Neural progenitor cell (in vitro differentiated cells): ENCODE measurements at regions not wholly inside any gene's neighbourhood (a gene's known extent, or its start where the extent isn't known, plus 50 kb on each side); places are given as distances from the start of the nearest gene placed in this dataset.

Experiments
- DNase-seq: peaks from one replicate; pipeline ENCODE4 v3.0.0-alpha.2; 2016; ENCODE audit warnings: low spot score
- H2AFZ ChIP-seq: fragments of 200-600 bp; sonication (generic); replicated peaks from 2 replicates; pipeline ENCODE4 v1.6.1; 2016; ENCODE audit warnings: antibody characterized with exemption
- H3F3A ChIP-seq: fragments of 200-600 bp; sonication (generic); 2 replicates; pipeline ENCODE4 v1.6.1; 2016; ENCODE audit warnings: antibody characterized with exemption, low read depth
- H3K27ac ChIP-seq: fragments of 200-600 bp; sonication (generic); 2 replicates; pipeline ENCODE4 v1.5.1; 2016; ENCODE audit warnings: mild to moderate bottlenecking
- H3K27me3 ChIP-seq: fragments of 200-600 bp; sonication (generic); 2 replicates; pipeline ENCODE4 v1.6.1; 2016; ENCODE audit warnings: mild to moderate bottlenecking, moderate library complexity
- H3K36me3 ChIP-seq: fragments of 200-600 bp; sonication (generic); 2 replicates; pipeline ENCODE4 v1.5.1; 2016
- H3K4me1 ChIP-seq: fragments of 200-600 bp; sonication (generic); 2 replicates; pipeline ENCODE4 v1.6.1; 2016; ENCODE audit warnings: mixed run types
- H3K4me2 ChIP-seq: fragments of 200-600 bp; sonication (generic); 2 replicates; pipeline ENCODE4 v1.6.1; 2016
- H3K4me3 ChIP-seq: fragments of 200-600 bp; sonication (generic); 2 replicates; pipeline ENCODE4 v1.5.1; 2016
- H3K79me2 ChIP-seq: fragments of 200-600 bp; sonication (generic); 2 replicates; pipeline ENCODE4 v1.6.1; 2016; ENCODE audit warnings: low read depth
- H3K9ac ChIP-seq: fragments of 200-600 bp; sonication (generic); 2 replicates; pipeline ENCODE4 v1.6.1; 2016
- H3K9me3 ChIP-seq: fragments of 200-600 bp; sonication (generic); 2 replicates; pipeline ENCODE4 v1.5.1; 2016; ENCODE audit warnings: low read depth
- H4K20me1 ChIP-seq: fragments of 200-600 bp; sonication (generic); 2 replicates; pipeline ENCODE4 v1.6.1; 2016; ENCODE audit warnings: low read depth
- H3K27ac Mint-ChIP-seq: 3 replicates; pipeline ENCODE4 v1.8.0; 2021; ENCODE audit warnings: mixed read lengths
- H3K27me3 Mint-ChIP-seq: 2 replicates; pipeline ENCODE4 v1.8.0; 2022; ENCODE audit warnings: low read depth, mild to moderate bottlenecking, inconsistent platforms, moderate library complexity, mixed read lengths; ENCODE audit not compliant: insufficient read depth
- H3K36me3 Mint-ChIP-seq: 3 replicates; pipeline ENCODE4 v1.8.0; 2021; ENCODE audit warnings: mixed read lengths
- H3K4me1 Mint-ChIP-seq: 3 replicates; pipeline ENCODE4 v1.8.0; 2021; ENCODE audit warnings: mixed read lengths
- H3K4me3 Mint-ChIP-seq: 3 replicates; pipeline ENCODE4 v1.8.0; 2021; ENCODE audit warnings: mild to moderate bottlenecking, moderate library complexity, mixed read lengths
- H3K9me3 Mint-ChIP-seq: 3 replicates; pipeline ENCODE4 v1.8.0; 2020; ENCODE audit warnings: mixed read lengths
- CTCF ChIP-seq: fragments of 200-600 bp; sonication (generic); IDR thresholded peaks from 2 replicates; pipeline ENCODE4 v1.5.1; 2017; ENCODE audit warnings: antibody characterized with exemption, mild to moderate bottlenecking
- EZH2 ChIP-seq: fragments of 200-600 bp; sonication (generic); IDR thresholded peaks from 2 replicates; pipeline ENCODE4 v1.6.1; 2017; ENCODE audit warnings: antibody characterized with exemption, mild to moderate bottlenecking, moderate library complexity
- EZH2phosphoT487 ChIP-seq: fragments of 200-600 bp; sonication (generic); IDR thresholded peaks from 2 replicates; pipeline ENCODE4 v1.6.1; 2017; ENCODE audit warnings: antibody characterized with exemption

GRCh38 chr16:79317026-79317425 is 283.5 kb downstream of the MAF start:
- no peak overlapping the region for H3K4me3 Mint-ChIP-seq
- peaks cover 13% of the 10 kb centered on the region for H3K27me3 Mint-ChIP-seq
- Histone ChIP-seq H3K4me3 (no peak overlapping the region), H3K9me3 (no peaks in the 10 kb centered on the region), H4K20me1 (no peaks in the 10 kb centered on the region), H3K27ac (no peak overlapping the region), H3K4me2 (no peak overlapping the region), H3K9ac (no peak overlapping the region), H3K36me3 (no peaks in the 10 kb centered on the region), H3F3A (no peaks in the 10 kb centered on the region), H3K4me1 (peaks cover 11% of the 10 kb centered on the region), H3K27me3 (no peaks in the 10 kb centered on the region), H3K79me2 (no peaks in the 10 kb centered on the region), H2AFZ (no peak overlapping the region)
- no peak overlapping the region for H3K27ac Mint-ChIP-seq
- DNase-seq, result no peak
- no peaks in the 10 kb centered on the region for H3K9me3 Mint-ChIP-seq
- H3K36me3 Mint-ChIP-seq, result no peaks in the 10 kb centered on the region
- H3K4me1 Mint-ChIP-seq, result peaks cover 9% of the 10 kb centered on the region
- no peak for TF ChIP-seq EZH2phosphoT487
- no peak for TF ChIP-seq EZH2
- no peak for TF ChIP-seq CTCF

- peaks cover 19% of the 10 kb centered on the region for H3K4me1 Mint-ChIP-seq
Observed at GRCh38 chr16:79316004-79316458, 284.5 kb downstream of the MAF start.

GRCh38 chr16:79312502-79312901 is 288.0 kb downstream of the MAF start:
- Histone ChIP-seq H3K4me3 (no peak overlapping the region), H4K20me1 (no peaks in the 10 kb centered on the region), H3K36me3 (no peaks in the 10 kb centered on the region), H3K27ac (no peak overlapping the region), H3K9me3 (no peaks in the 10 kb centered on the region), H3K27me3 (no peaks in the 10 kb centered on the region), H3K4me2 (no peak overlapping the region), H3K9ac (no peak overlapping the region), H3K4me1 (peaks cover 37% of the 10 kb centered on the region), H3K79me2 (no peaks in the 10 kb centered on the region), H3F3A (no peaks in the 10 kb centered on the region), H2AFZ (no peak overlapping the region)
- Mint-ChIP-seq H3K36me3 (no peaks in the 10 kb centered on the region), H3K27ac (no peak overlapping the region), H3K4me1 (peaks cover 28% of the 10 kb centered on the region), H3K4me3 (no peak overlapping the region), H3K9me3 (no peaks in the 10 kb centered on the region), H3K27me3 (peaks cover 22% of the 10 kb centered on the region)
- TF ChIP-seq CTCF, result no peak
- TF ChIP-seq EZH2, result no peak
- no peak for TF ChIP-seq EZH2phosphoT487
- DNase-seq, result no peak

More at GRCh38 chr16:79316004-79316458, 284.5 kb downstream of the MAF start:
- Histone ChIP-seq H3F3A (no peaks in the 10 kb centered on the region), H3K4me2 (no peak overlapping the region), H2AFZ (no peak overlapping the region), H3K36me3 (no peaks in the 10 kb centered on the region), H3K9me3 (no peaks in the 10 kb centered on the region), H3K9ac (no peak overlapping the region), H3K4me3 (no peak overlapping the region), H3K4me1 (peaks cover 20% of the 10 kb centered on the region), H4K20me1 (no peaks in the 10 kb centered on the region), H3K79me2 (no peaks in the 10 kb centered on the region), H3K27me3 (no peaks in the 10 kb centered on the region), H3K27ac (no peak overlapping the region)
- H3K36me3 Mint-ChIP-seq, result no peaks in the 10 kb centered on the region
- H3K27me3 Mint-ChIP-seq, result peaks cover 15% of the 10 kb centered on the region
- no peaks in the 10 kb centered on the region for H3K9me3 Mint-ChIP-seq
- TF ChIP-seq EZH2phosphoT487 (no peak), EZH2 (no peak), CTCF (no peak)
- DNase-seq, result no peak
- no peak overlapping the region for H3K4me3 Mint-ChIP-seq
- H3K27ac Mint-ChIP-seq, result no peak overlapping the region
